WI38 (cell line): ENCODE measurements at regions not wholly inside any gene's neighbourhood (a gene's known extent, or its start where the extent isn't known, plus 50 kb on each side); places are given as distances from the start of the nearest gene placed in this dataset.

ENCODE experiments used
- H3K4me3 ChIP-seq: 2 replicates; pipeline ENCODE4 v1.5.1; 2011; ENCODE audit warnings: low read depth, mild to moderate bottlenecking, control low read depth, low read length
- CTCF ChIP-seq: IDR thresholded peaks from 2 replicates; pipeline ENCODE4 v1.5.1; 2012; ENCODE audit warnings: low read depth, mild to moderate bottlenecking, control low read depth, low read length

- no peak for TF ChIP-seq CTCF
These were observed 487.6 kb downstream of the EFNB2 start for GRCh38 chr13:106047859-106048258.

GRCh38 chr13:106042996-106043581, 492.4 kb downstream of the EFNB2 start:
- no peak overlapping the region for H3K4me3 ChIP-seq
- TF ChIP-seq CTCF, result no peak

More at GRCh38 chr13:106047859-106048258, 487.6 kb downstream of the EFNB2 start:
- H3K4me3 ChIP-seq, result no peak overlapping the region

- H3K4me3 ChIP-seq, result no peak overlapping the region
- no peak for TF ChIP-seq CTCF
These were observed 494.0 kb downstream of the EFNB2 start for GRCh38 chr13:106041445-106041844.

- TF ChIP-seq CTCF, result no peak
- H3K4me3 ChIP-seq, result no peak overlapping the region
These were observed 496.7 kb downstream of the EFNB2 start for GRCh38 chr13:106038752-106039151.

DNA sequence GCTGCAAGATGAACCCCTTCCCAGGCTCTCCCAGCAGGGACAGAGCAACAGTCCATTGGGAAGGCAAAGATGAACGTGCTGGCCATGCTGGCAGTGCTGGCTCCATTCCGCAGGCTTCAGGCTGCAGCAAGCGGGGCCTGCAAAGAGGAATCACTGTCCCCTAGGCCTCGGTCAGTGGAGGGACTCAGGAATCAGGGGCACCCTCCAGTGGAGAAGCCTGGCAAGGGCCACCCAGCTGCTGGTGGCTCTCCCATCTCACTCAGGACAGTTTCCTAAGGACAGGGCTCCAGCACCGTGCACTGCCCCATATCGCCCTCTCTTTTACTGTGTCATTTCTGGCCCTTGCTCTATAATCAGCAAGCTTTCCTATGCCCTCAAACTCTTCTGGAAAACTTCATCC, 498.6 kb downstream of the EFNB2 start:
- TF ChIP-seq CTCF, result no peak
- no peak overlapping the region for H3K4me3 ChIP-seq

DNA sequence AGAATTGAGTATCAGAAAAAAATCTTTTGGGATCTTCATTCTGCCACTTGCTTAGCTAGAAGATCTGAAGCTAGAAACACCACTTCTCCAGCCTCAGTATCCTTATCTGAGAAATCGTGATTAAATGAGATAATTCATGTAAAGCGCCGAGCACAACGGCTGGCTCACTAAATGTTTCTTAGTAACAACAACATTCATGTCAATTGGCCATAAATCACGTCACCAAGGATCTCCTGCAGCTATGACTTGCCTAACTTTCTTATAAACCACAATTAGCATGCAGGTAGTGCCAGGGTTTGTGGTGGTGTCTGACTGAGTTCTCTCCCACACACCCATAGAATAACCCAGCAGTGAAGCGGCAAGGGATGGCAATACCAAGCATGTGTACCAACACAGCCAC, 501.3 kb downstream of the EFNB2 start:
- no peak overlapping the region for H3K4me3 ChIP-seq
- TF ChIP-seq CTCF, result no peak

GRCh38 chr13:106033659-106034058, 501.8 kb downstream of the EFNB2 start:
- no peak overlapping the region for H3K4me3 ChIP-seq
- TF ChIP-seq CTCF, result 0 out of 2 replicates have a peak, but pooled peaks have one; percentile 20
